HG02981 (cell line): ENCODE measurements at regions not wholly inside any gene's neighbourhood (a gene's known extent, or its start where the extent isn't known, plus 50 kb on each side); places are given as distances from the start of the nearest gene placed in this dataset.
"Not testable (repeated sequence)": the region's sequence is repeated elsewhere in the genome, so short reads cannot be mapped to it uniquely, and the experiment has no call there.

Experiments used
- ATAC-seq: cut with Tn5 transposase; IDR thresholded peaks from one replicate; pipeline ENCODE4 v1.9.1; 2021; ENCODE audit warnings: mild to moderate bottlenecking, moderate library complexity; ENCODE audit not compliant: unreplicated experiment

GRCh38 chr17:21470422-21470821 lies 94.3 kb downstream of the KCNJ12 start:
- not testable (repeated sequence) for ATAC-seq

- ATAC-seq, result no peak
Observed at GRCh38 chr17:21470861-21471260, 94.7 kb downstream of the KCNJ12 start.

- ATAC-seq, result no peak
Observed at GRCh38 chr17:21474815-21475214, 98.7 kb downstream of the KCNJ12 start.

GRCh38 chr17:21475571-21475970 lies 99.4 kb downstream of the KCNJ12 start:
- ATAC-seq, result no peak

GRCh38 chr17:21476867-21477266 lies 100.7 kb downstream of the KCNJ12 start:
- ATAC-seq, result no peak

GRCh38 chr17:21482189-21482865 lies 106.2 kb downstream of the KCNJ12 start:
- ATAC-seq, result no peak

GRCh38 chr17:21488043-21488442 lies 111.9 kb downstream of the KCNJ12 start:
- not testable (repeated sequence) for ATAC-seq

GRCh38 chr17:21493993-21494392 lies 117.8 kb downstream of the KCNJ12 start:
- no peak for ATAC-seq

- no peak for ATAC-seq
Observed at GRCh38 chr17:21495281-21495680, 119.1 kb downstream of the KCNJ12 start.

- no peak for ATAC-seq
Observed at GRCh38 chr17:21500064-21500463, 123.9 kb downstream of the KCNJ12 start.

GRCh38 chr17:21501927-21502700 lies 126.0 kb downstream of the KCNJ12 start:
- not testable (repeated sequence) for ATAC-seq

GRCh38 chr17:21505819-21506815 lies 130.0 kb downstream of the KCNJ12 start:
- ATAC-seq, result no peak

- ATAC-seq, result not testable (repeated sequence)
Observed at GRCh38 chr17:21507806-21508205, 131.6 kb downstream of the KCNJ12 start.

- ATAC-seq, result no peak
Observed at GRCh38 chr17:21508211-21508610, 132.1 kb downstream of the KCNJ12 start.

GRCh38 chr17:21509356-21509755 lies 133.2 kb downstream of the KCNJ12 start:
- not testable (repeated sequence) for ATAC-seq

GRCh38 chr17:21510686-21511362 lies 134.7 kb downstream of the KCNJ12 start:
- no peak for ATAC-seq

GRCh38 chr17:21511363-21512195 lies 135.4 kb downstream of the KCNJ12 start:
- peak; percentile 64 for ATAC-seq

GRCh38 chr17:21512307-21513011 lies 136.3 kb downstream of the KCNJ12 start:
- ATAC-seq, result no peak

GRCh38 chr17:21513012-21513570 lies 136.9 kb downstream of the KCNJ12 start:
- no peak for ATAC-seq
